ENCODE measurements at regions not wholly inside any gene's neighbourhood (a gene's known extent, or its start where the extent isn't known, plus 50 kb on each side); places are given as distances from the start of the nearest gene placed in this dataset.

- Histone ChIP-seq H3K9ac (ENCODE audit: low read length in 3 of 3) (no peak overlapping the region), H3K27me3 (ENCODE audit: control insufficient read depth, insufficient read depth, low read length) (no peaks in the 10 kb centered on the region), H3K9me3 (ENCODE audit: control insufficient read depth in 2 of 3, insufficient read depth in 1 of 3, low read length in 3 of 3) (no peaks in the 10 kb centered on the region), H3K36me3 (ENCODE audit: control insufficient read depth in 2 of 3, insufficient read depth in 3 of 3, low read length in 3 of 3) (no peaks in the 10 kb centered on the region), H3K27ac (ENCODE audit: low read depth in 2 of 2, low read length in 2 of 2) (no peak overlapping the region), H3K4me3 (ENCODE audit: low read length in 3 of 3) (no peak overlapping the region), H3K4me1 (ENCODE audit: control insufficient read depth in 2 of 3, insufficient read depth in 2 of 3, low read depth in 1 of 3, low read length in 3 of 3) (no peaks in the 10 kb centered on the region)
- intact Hi-C loops (cut with DNase I): no loop called here
- DNase-seq: no peak
- FAIRE-seq: no peak
- no peak for TF ChIP-seq CTCF (IDR thresholded peaks at IDR 0.05; ENCODE audit: borderline replicate concordance, extremely low read depth, insufficient read depth)
These were observed 498.4 kb downstream of the IPMK start for GRCh38 chr10:57769298-57769697.

- FAIRE-seq (no peak), DNase-seq (no peak)
- Histone ChIP-seq H3K27me3 (ENCODE audit: control insufficient read depth, insufficient read depth, low read length) (no peaks in the 10 kb centered on the region), H3K36me3 (ENCODE audit: control insufficient read depth in 2 of 3, insufficient read depth in 3 of 3, low read length in 3 of 3) (no peaks in the 10 kb centered on the region), H3K27ac (ENCODE audit: low read depth in 2 of 2, low read length in 2 of 2) (no peak overlapping the region), H3K9ac (ENCODE audit: low read length in 3 of 3) (no peak overlapping the region), H3K4me3 (ENCODE audit: low read length in 3 of 3) (no peak overlapping the region), H3K9me3 (ENCODE audit: control insufficient read depth in 2 of 3, insufficient read depth in 1 of 3, low read length in 3 of 3) (no peaks in the 10 kb centered on the region), H3K4me1 (ENCODE audit: control insufficient read depth in 2 of 3, insufficient read depth in 2 of 3, low read depth in 1 of 3, low read length in 3 of 3) (no peaks in the 10 kb centered on the region)
- no peak for TF ChIP-seq CTCF (IDR thresholded peaks at IDR 0.05; ENCODE audit: borderline replicate concordance, extremely low read depth, insufficient read depth)
- intact Hi-C loops (cut with DNase I): no loop called here
These were observed 507.9 kb downstream of the IPMK start for GRCh38 chr10:57759777-57760176.

- no peak for TF ChIP-seq CTCF (IDR thresholded peaks at IDR 0.05; ENCODE audit: borderline replicate concordance, extremely low read depth, insufficient read depth)
- H3K9me3 ChIP-seq (ENCODE audit: control insufficient read depth in 2 of 3, insufficient read depth in 1 of 3, low read length in 3 of 3): no peaks in the 10 kb centered on the region
- no peak overlapping the region for H3K9ac ChIP-seq (ENCODE audit: low read length in 3 of 3)
- H3K4me1 ChIP-seq (ENCODE audit: control insufficient read depth in 2 of 3, insufficient read depth in 2 of 3, low read depth in 1 of 3, low read length in 3 of 3): no peaks in the 10 kb centered on the region
- H3K27ac ChIP-seq (ENCODE audit: low read depth in 2 of 2, low read length in 2 of 2): no peak overlapping the region
- no peaks in the 10 kb centered on the region for H3K27me3 ChIP-seq (ENCODE audit: control insufficient read depth, insufficient read depth, low read length)
- DNase-seq (no peak), FAIRE-seq (no peak)
- H3K36me3 ChIP-seq (ENCODE audit: control insufficient read depth in 2 of 3, insufficient read depth in 3 of 3, low read length in 3 of 3): no peaks in the 10 kb centered on the region
- no peak overlapping the region for H3K4me3 ChIP-seq (ENCODE audit: low read length in 3 of 3)
- intact Hi-C loops (cut with DNase I): no loop called here
These were observed 512.9 kb downstream of the IPMK start for GRCh38 chr10:57754803-57755202.

GRCh38 chr10:57743711-57744110 is 524.0 kb downstream of the IPMK start:
- no peak overlapping the region for H3K4me3 ChIP-seq (ENCODE audit: low read length in 3 of 3)
- H3K27me3 ChIP-seq (ENCODE audit: control insufficient read depth, insufficient read depth, low read length): no peaks in the 10 kb centered on the region
- H3K36me3 ChIP-seq (ENCODE audit: control insufficient read depth in 2 of 3, insufficient read depth in 3 of 3, low read length in 3 of 3): no peaks in the 10 kb centered on the region
- FAIRE-seq (no peak), DNase-seq (no peak)
- H3K9me3 ChIP-seq (ENCODE audit: control insufficient read depth in 2 of 3, insufficient read depth in 1 of 3, low read length in 3 of 3): no peaks in the 10 kb centered on the region
- intact Hi-C loops (cut with DNase I): no loop called here
- H3K27ac ChIP-seq (ENCODE audit: low read depth in 2 of 2, low read length in 2 of 2): no peak overlapping the region
- H3K4me1 ChIP-seq (ENCODE audit: control insufficient read depth in 2 of 3, insufficient read depth in 2 of 3, low read depth in 1 of 3, low read length in 3 of 3): no peaks in the 10 kb centered on the region
- TF ChIP-seq CTCF (IDR thresholded peaks at IDR 0.05; ENCODE audit: borderline replicate concordance, extremely low read depth, insufficient read depth): no peak
- no peak overlapping the region for H3K9ac ChIP-seq (ENCODE audit: low read length in 3 of 3)

Measured in kidney (tissue), 13 donors.